ENCODE measurements at regions not wholly inside any gene's neighbourhood (a gene's known extent, or its start where the extent isn't known, plus 50 kb on each side); places are given as distances from the start of the nearest gene placed in this dataset.

- POLR2A ChIA-PET = no interaction called here
- CTCF ChIA-PET = no interaction called here
These were observed 221.8 kb upstream of the SOX4 start for GRCh38 chr6:21371676-21372171.

- CTCF ChIA-PET = no interaction called here
- POLR2A ChIA-PET = interaction anchor here (0.6 kb wide), 1 partner anchor 682 kb away, joined by 3 read pairs; no protein-coding TSS in a partner anchor
These were observed 218.1 kb upstream of the SOX4 start for GRCh38 chr6:21375151-21376116.

GRCh38 chr6:21377356-21377755, 216.2 kb upstream of the SOX4 start:
- ChIA-PET POLR2A (no interaction called here), CTCF (no interaction called here)

GRCh38 chr6:21381331-21381963, 212.1 kb upstream of the SOX4 start:
- ChIA-PET POLR2A (interaction anchor here (0.7 kb wide), 1 partner anchor 164 kb away, joined by 3 read pairs; no protein-coding TSS in a partner anchor), CTCF (interaction anchor here (0.6 kb wide), 1 partner anchor 36 kb away, joined by 3 read pairs; no protein-coding TSS in a partner anchor)

GRCh38 chr6:21382821-21383449, 210.6 kb upstream of the SOX4 start:
- POLR2A ChIA-PET = no interaction called here
- CTCF ChIA-PET = no interaction called here

GRCh38 chr6:21383450-21384085, 210.0 kb upstream of the SOX4 start:
- ChIA-PET CTCF (no interaction called here), POLR2A (no interaction called here)

- ChIA-PET POLR2A (no interaction called here), CTCF (no interaction called here)
These were observed 209.3 kb upstream of the SOX4 start for GRCh38 chr6:21384216-21384615.

- POLR2A ChIA-PET = no interaction called here
- CTCF ChIA-PET = no interaction called here
These were observed 206.8 kb upstream of the SOX4 start for GRCh38 chr6:21386744-21387143.

- CTCF ChIA-PET = interaction anchor here (0.6 kb wide), 1 partner anchor 310 kb away, joined by 3 read pairs; no protein-coding TSS in a partner anchor
- POLR2A ChIA-PET = no interaction called here
These were observed 202.9 kb upstream of the SOX4 start for GRCh38 chr6:21390532-21391213.

GRCh38 chr6:21392177-21392576, 201.4 kb upstream of the SOX4 start:
- CTCF ChIA-PET = no interaction called here
- POLR2A ChIA-PET = no interaction called here

- ChIA-PET POLR2A (no interaction called here), CTCF (interaction anchor here (0.6 kb wide), 1 partner anchor 366 kb away, joined by 3 read pairs; no protein-coding TSS in a partner anchor)
These were observed 199.9 kb upstream of the SOX4 start for GRCh38 chr6:21393441-21394165.

- CTCF ChIA-PET = no interaction called here
- POLR2A ChIA-PET = no interaction called here
These were observed 198.4 kb upstream of the SOX4 start for GRCh38 chr6:21395121-21395520.

GRCh38 chr6:21396313-21396712, 197.2 kb upstream of the SOX4 start:
- POLR2A ChIA-PET = no interaction called here
- CTCF ChIA-PET = no interaction called here

- POLR2A ChIA-PET = no interaction called here
These were observed 194.7 kb upstream of the SOX4 start for GRCh38 chr6:21398741-21399325.

GRCh38 chr6:21402368-21402767, 191.2 kb upstream of the SOX4 start:
- POLR2A ChIA-PET = no interaction called here
- CTCF ChIA-PET = no interaction called here

More at GRCh38 chr6:21398741-21399325, 194.7 kb upstream of the SOX4 start:
- CTCF ChIA-PET = no interaction called here

GRCh38 chr6:21404577-21404976, 189.0 kb upstream of the SOX4 start:
- ChIA-PET POLR2A (no interaction called here), CTCF (no interaction called here)

- CTCF ChIA-PET = no interaction called here
- POLR2A ChIA-PET = no interaction called here
These were observed 187.2 kb upstream of the SOX4 start for GRCh38 chr6:21406316-21406715.

GRCh38 chr6:21409231-21409630, 184.3 kb upstream of the SOX4 start:
- CTCF ChIA-PET = no interaction called here
- POLR2A ChIA-PET = no interaction called here

- ChIA-PET POLR2A (no interaction called here), CTCF (no interaction called here)
These were observed 180.1 kb upstream of the SOX4 start for GRCh38 chr6:21413428-21413827.

All from activated CD8-positive, alpha-beta memory T cell treated with anti-CD3 and anti-CD28 coated beads for 36 hours (primary cell).